MM.1S (cell line): ENCODE measurements at regions not wholly inside any gene's neighbourhood (a gene's known extent, or its start where the extent isn't known, plus 50 kb on each side); places are given as distances from the start of the nearest gene placed in this dataset.

Experiments used
- EZH2 ChIP-seq: fragments of 300-600 bp; sonication (generic); optimal IDR thresholded peaks from 2 replicates; pipeline ENCODE3; 2017; ENCODE audit warnings: low read depth, mild to moderate bottlenecking, antibody characterized with exemption, low read length, mixed read lengths
- EZH2phosphoT487 ChIP-seq: fragments of 300-600 bp; sonication (generic); IDR thresholded peaks from 2 replicates; pipeline ENCODE4 v1.6.1; 2018; ENCODE audit warnings: antibody characterized with exemption, low read length

GRCh38 chr2:42974721-42975717 lies 182.6 kb upstream of the HAAO start:
- no peak for TF ChIP-seq EZH2
- no peak for TF ChIP-seq EZH2phosphoT487
